ENCODE measurements at regions not wholly inside any gene's neighbourhood (a gene's known extent, or its start where the extent isn't known, plus 50 kb on each side); places are given as distances from the start of the nearest gene placed in this dataset.

- TF ChIP-seq CTCF (IDR thresholded peaks at IDR 0.05; ENCODE audit: poor library complexity, severe bottlenecking) = no peak
- no peak for TF ChIP-seq EP300 (conservative IDR thresholded peaks at IDR 0.05; ENCODE audit: poor library complexity, severe bottlenecking)
- no peak for TF ChIP-seq EZH2 (IDR thresholded peaks at IDR 0.05; ENCODE audit: borderline replicate concordance, insufficient read depth, low read length, poor library complexity, severe bottlenecking)
- no peak for TF ChIP-seq TAF1 (IDR thresholded peaks at IDR 0.05; ENCODE audit: low read depth)
- TF ChIP-seq REST (IDR thresholded peaks at IDR 0.05; ENCODE audit: borderline replicate concordance) = no peak
- no peak for TF ChIP-seq POLR2AphosphoS5 (IDR thresholded peaks at IDR 0.05)
- no peak for TF ChIP-seq MXI1 (conservative IDR thresholded peaks at IDR 0.05; ENCODE audit: poor library complexity, severe bottlenecking)
- no peak for TF ChIP-seq RAD21 (conservative IDR thresholded peaks at IDR 0.05)
- TF ChIP-seq SMC3 (conservative IDR thresholded peaks at IDR 0.05; ENCODE audit: poor library complexity) = no peak
These were observed 307.2 kb upstream of the DLGAP1 start for GRCh38 chr18:4762330-4762729.

All from neural cell (in vitro differentiated cells).